ENCODE measurements at regions not wholly inside any gene's neighbourhood (a gene's known extent, or its start where the extent isn't known, plus 50 kb on each side); places are given as distances from the start of the nearest gene placed in this dataset.
"Not testable (repeated sequence)": the region's sequence is repeated elsewhere in the genome, so short reads cannot be mapped to it uniquely, and the experiment has no call there.

GRCh38 chr5:103744159-103744558 is 181.6 kb upstream of the NUDT12 start:
- in situ Hi-C loops (cut with MboI; ENCODE audit: low pct_unique_long_range_greater_than_20kb, low sequenced_read_pairs, unreplicated experiment): no loop called here
- TF ChIP-seq, protein P1, sequence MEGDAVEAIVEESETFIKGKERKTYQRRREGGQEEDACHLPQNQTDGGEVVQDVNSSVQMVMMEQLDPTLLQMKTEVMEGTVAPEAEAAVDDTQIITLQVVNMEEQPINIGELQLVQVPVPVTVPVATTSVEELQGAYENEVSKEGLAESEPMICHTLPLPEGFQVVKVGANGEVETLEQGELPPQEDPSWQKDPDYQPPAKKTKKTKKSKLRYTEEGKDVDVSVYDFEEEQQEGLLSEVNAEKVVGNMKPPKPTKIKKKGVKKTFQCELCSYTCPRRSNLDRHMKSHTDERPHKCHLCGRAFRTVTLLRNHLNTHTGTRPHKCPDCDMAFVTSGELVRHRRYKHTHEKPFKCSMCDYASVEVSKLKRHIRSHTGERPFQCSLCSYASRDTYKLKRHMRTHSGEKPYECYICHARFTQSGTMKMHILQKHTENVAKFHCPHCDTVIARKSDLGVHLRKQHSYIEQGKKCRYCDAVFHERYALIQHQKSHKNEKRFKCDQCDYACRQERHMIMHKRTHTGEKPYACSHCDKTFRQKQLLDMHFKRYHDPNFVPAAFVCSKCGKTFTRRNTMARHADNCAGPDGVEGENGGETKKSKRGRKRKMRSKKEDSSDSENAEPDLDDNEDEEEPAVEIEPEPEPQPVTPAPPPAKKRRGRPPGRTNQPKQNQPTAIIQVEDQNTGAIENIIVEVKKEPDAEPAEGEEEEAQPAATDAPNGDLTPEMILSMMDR (IDR thresholded peaks at IDR 0.05; ENCODE audit: extremely low read depth, insufficient read depth, missing control alignments): no peak
- no peak for DNase-seq (ENCODE audit: low spot score)

DNA sequence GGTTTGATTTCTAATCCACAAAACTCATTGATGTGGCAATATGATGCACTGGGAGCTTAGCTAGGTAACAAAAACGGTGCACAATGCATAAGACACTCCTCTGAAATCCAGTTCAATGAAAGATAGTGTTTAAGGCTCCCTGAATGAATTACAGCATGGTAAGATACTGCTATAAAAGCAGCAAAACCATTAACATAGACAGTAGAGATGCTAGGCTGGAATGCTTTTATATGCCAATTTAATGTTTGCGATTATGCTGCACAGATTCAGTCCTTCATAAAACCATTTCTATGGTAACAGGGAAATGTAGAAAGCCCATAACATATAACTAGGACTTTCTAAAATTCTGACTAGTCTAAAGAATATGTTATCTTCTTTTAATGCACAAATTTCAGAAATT is 180.8 kb upstream of the NUDT12 start:
- in situ Hi-C loops (cut with MboI; ENCODE audit: low pct_unique_long_range_greater_than_20kb, low sequenced_read_pairs, unreplicated experiment): no loop called here
- DNase-seq (ENCODE audit: low spot score): no peak
- TF ChIP-seq, protein P1 (IDR thresholded peaks at IDR 0.05; ENCODE audit: extremely low read depth, insufficient read depth, missing control alignments): no peak

DNA sequence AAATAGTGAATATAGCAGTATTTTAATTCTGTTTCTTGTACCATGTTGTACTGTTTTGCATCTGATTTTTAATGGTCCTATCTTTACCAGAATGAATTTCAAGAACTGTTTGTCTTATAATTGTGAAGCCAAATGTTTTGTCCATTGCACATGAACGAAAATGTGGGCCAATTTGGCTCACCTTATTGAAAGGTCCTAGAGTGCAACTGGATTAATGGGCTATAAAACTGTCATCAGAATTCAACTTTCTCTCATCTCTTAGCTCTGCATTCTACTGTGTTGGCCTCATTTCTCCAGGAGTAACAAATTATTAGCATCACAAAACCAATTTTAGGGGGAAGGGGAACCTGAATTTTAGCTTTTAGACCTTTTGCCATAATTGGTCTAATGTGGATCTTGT is 179.4 kb upstream of the NUDT12 start:
- TF ChIP-seq, protein P1 (IDR thresholded peaks at IDR 0.05; ENCODE audit: extremely low read depth, insufficient read depth, missing control alignments): no peak
- DNase-seq (ENCODE audit: low spot score): no peak
- in situ Hi-C loops (cut with MboI; ENCODE audit: low pct_unique_long_range_greater_than_20kb, low sequenced_read_pairs, unreplicated experiment): no loop called here

DNA sequence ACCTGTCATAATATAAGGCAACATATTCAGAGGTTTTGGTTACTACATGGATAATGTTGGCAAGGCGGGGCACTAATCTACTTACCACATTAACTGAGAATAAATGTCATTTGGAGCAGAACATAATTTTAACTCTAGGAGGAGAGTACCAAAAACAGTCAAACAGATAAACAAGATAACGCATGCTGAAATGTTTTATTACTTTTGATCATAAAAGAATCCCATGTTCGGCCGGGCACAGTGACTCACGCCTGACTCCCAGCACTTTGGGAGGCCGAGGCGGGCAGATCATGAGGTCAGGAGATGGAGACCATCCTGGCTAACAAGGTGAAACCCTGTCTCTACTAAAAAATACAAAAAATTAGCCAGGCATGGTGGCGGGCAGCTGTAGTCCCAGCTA is 173.8 kb upstream of the NUDT12 start:
- in situ Hi-C loops (cut with MboI; ENCODE audit: low pct_unique_long_range_greater_than_20kb, low sequenced_read_pairs, unreplicated experiment); DNase-seq (ENCODE audit: low spot score): not testable (repeated sequence)

GRCh38 chr5:103724271-103724670 is 161.7 kb upstream of the NUDT12 start:
- in situ Hi-C loops (cut with MboI; ENCODE audit: low pct_unique_long_range_greater_than_20kb, low sequenced_read_pairs, unreplicated experiment): no loop called here
- no peak for DNase-seq (ENCODE audit: low spot score)
- TF ChIP-seq, protein P1 (IDR thresholded peaks at IDR 0.05; ENCODE audit: extremely low read depth, insufficient read depth, missing control alignments): no peak

GRCh38 chr5:103721183-103721582 is 158.6 kb upstream of the NUDT12 start:
- DNase-seq (ENCODE audit: low spot score): no peak
- TF ChIP-seq, protein P1 (IDR thresholded peaks at IDR 0.05; ENCODE audit: extremely low read depth, insufficient read depth, missing control alignments): no peak
- in situ Hi-C loops (cut with MboI; ENCODE audit: low pct_unique_long_range_greater_than_20kb, low sequenced_read_pairs, unreplicated experiment): no loop called here

GRCh38 chr5:103718108-103718507 is 155.5 kb upstream of the NUDT12 start:
- TF ChIP-seq, protein P1 (IDR thresholded peaks at IDR 0.05; ENCODE audit: extremely low read depth, insufficient read depth, missing control alignments): no peak
- no peak for DNase-seq (ENCODE audit: low spot score)
- in situ Hi-C loops (cut with MboI; ENCODE audit: low pct_unique_long_range_greater_than_20kb, low sequenced_read_pairs, unreplicated experiment): no loop called here
